A549 (cell line): ENCODE measurements at regions not wholly inside any gene's neighbourhood (a gene's known extent, or its start where the extent isn't known, plus 50 kb on each side); places are given as distances from the start of the nearest gene placed in this dataset.

Source experiments
- BHLHE40 ChIP-seq: IDR thresholded peaks from 2 replicates; pipeline ENCODE4 v1.6.1; 2012; ENCODE audit warnings: low read depth, low read length, inconsistent platforms
- MYC ChIP-seq: IDR thresholded peaks from 2 replicates; pipeline ENCODE4 v1.6.1; 2012; ENCODE audit warnings: mild to moderate bottlenecking, inconsistent platforms, low read length, improper control_type of control experiment, borderline replicate concordance
- TF ChIP-seq, protein P1 (sequence below): fragments of >200 bp; sonication (Bioruptor Twin); formaldehyde crosslinking; IDR thresholded peaks from 3 replicates; pipeline ENCODE4 v1.5.1; 2016

DNA sequence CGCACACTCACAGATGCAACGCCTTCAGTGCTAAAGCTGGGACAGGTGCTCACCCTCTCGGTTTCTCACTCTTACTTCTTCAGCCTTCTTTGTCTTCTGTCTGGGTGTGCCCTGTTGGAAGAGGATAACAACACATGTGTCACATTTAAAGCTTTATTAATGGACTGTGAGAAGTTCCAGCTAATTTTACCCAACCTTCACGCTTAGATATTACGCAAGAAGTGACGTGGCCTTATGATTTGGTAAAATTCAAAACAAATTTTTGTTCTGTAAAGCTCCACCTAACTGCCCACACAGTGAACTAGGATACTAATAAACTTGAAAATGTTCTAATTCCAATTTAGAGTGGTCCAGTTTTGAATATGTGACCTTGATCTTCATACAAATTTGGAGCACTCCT, 66.7 kb upstream of the LRCH1 start:
- TF ChIP-seq, protein P1, sequence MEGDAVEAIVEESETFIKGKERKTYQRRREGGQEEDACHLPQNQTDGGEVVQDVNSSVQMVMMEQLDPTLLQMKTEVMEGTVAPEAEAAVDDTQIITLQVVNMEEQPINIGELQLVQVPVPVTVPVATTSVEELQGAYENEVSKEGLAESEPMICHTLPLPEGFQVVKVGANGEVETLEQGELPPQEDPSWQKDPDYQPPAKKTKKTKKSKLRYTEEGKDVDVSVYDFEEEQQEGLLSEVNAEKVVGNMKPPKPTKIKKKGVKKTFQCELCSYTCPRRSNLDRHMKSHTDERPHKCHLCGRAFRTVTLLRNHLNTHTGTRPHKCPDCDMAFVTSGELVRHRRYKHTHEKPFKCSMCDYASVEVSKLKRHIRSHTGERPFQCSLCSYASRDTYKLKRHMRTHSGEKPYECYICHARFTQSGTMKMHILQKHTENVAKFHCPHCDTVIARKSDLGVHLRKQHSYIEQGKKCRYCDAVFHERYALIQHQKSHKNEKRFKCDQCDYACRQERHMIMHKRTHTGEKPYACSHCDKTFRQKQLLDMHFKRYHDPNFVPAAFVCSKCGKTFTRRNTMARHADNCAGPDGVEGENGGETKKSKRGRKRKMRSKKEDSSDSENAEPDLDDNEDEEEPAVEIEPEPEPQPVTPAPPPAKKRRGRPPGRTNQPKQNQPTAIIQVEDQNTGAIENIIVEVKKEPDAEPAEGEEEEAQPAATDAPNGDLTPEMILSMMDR = no peak
- TF ChIP-seq BHLHE40 (no peak), MYC (no peak)
